SK-N-SH (cell line): ENCODE measurements at regions not wholly inside any gene's neighbourhood (a gene's known extent, or its start where the extent isn't known, plus 50 kb on each side); places are given as distances from the start of the nearest gene placed in this dataset.

Experiments
- CTCF ChIA-PET: fragments of 300-600, 350-600 bp; formaldehyde crosslinking; extraction: SDS; loops from one replicate; lab custom pipeline; 2021; lab: Yijun Ruan, JAX
- POLR2A ChIA-PET: fragments of 350-600 bp; sonication (Branson Sonifier 250); formaldehyde crosslinking; extraction: SDS; loops from one replicate; lab custom pipeline; 2020; ENCODE audit warnings: antibody characterized with exemption, inconsistent platforms; lab: Yijun Ruan, JAX
- DNase-seq: peaks from one replicate; pipeline ENCODE4 v3.0.0; 2012
- H2AFZ ChIP-seq: fragments of 200-600 bp; sonication (generic); 2 replicates; pipeline ENCODE4 v1.8.1; 2016; ENCODE audit warnings: antibody characterized with exemption, mild to moderate bottlenecking, low read depth
- H3F3A ChIP-seq: fragments of 200-600 bp; sonication (generic); replicated peaks from 2 replicates; pipeline ENCODE3; 2016; ENCODE audit warnings: antibody characterized with exemption, mild to moderate bottlenecking; ENCODE audit not compliant: insufficient read depth
- H3K27ac ChIP-seq, 2 experiments: fragments of 200-500 bp in 1 of 2; fragments of 200-600 bp in 1 of 2; sonication (Bioruptor generic) in 1 of 2; sonication (generic), shearing (Covaris generic) in 1 of 2; 2 replicates each; pipeline versions ENCODE4 v1.5.1 to v1.6.1; 2014 to 2016; ENCODE audit warnings: low read depth in 2 of 2, inconsistent platforms in 1 of 2, low read length in 1 of 2, mild to moderate bottlenecking in 1 of 2, mixed read lengths in 1 of 2
- H3K27me3 ChIP-seq: fragments of 200-600 bp; sonication (generic), shearing (Covaris generic); 2 replicates; pipeline ENCODE4 v1.6.1; 2016; ENCODE audit warnings: mixed run types; ENCODE audit not compliant: insufficient read depth
- H3K36me3 ChIP-seq, 2 experiments: fragments of 200-500 bp in 1 of 2; fragments of 200-600 bp in 1 of 2; sonication (Bioruptor generic) in 1 of 2; sonication (generic) in 1 of 2; replicated peaks in 1 of 2; 2 replicates each; pipeline versions ENCODE3 to v1.5.1; 2014 to 2016; ENCODE audit warnings: low read length in 1 of 2, mild to moderate bottlenecking in 1 of 2; ENCODE audit not compliant: insufficient read depth in 2 of 2, control insufficient read depth in 1 of 2
- H3K4me1 ChIP-seq, 2 experiments: fragments of 200-500 bp in 1 of 2; fragments of 200-600 bp in 1 of 2; sonication (Bioruptor generic) in 1 of 2; sonication (generic), shearing (Covaris generic) in 1 of 2; 2 replicates each; pipeline versions ENCODE4 v1.5.1 to v1.6.1; 2014 to 2016; ENCODE audit warnings: low read depth in 1 of 2, low read length in 1 of 2, mixed run types in 1 of 2; ENCODE audit not compliant: insufficient read depth in 2 of 2, control insufficient read depth in 1 of 2
- H3K4me2 ChIP-seq: fragments of 200-600 bp; sonication (generic), shearing (Covaris generic); 2 replicates; pipeline ENCODE4 v1.6.1; 2017; ENCODE audit warnings: mixed run types
- H3K4me3 ChIP-seq, 2 experiments: fragments of 200-500 bp in 1 of 2; fragments of 200-600 bp in 1 of 2; sonication (Bioruptor generic) in 1 of 2; sonication (generic), shearing (Covaris generic) in 1 of 2; 2 replicates each; pipeline versions ENCODE4 v1.5.1 to v1.8.1; 2014 to 2016; ENCODE audit warnings: low read depth in 2 of 2, inconsistent platforms in 1 of 2, low read length in 1 of 2, mild to moderate bottlenecking in 1 of 2, mixed read lengths in 1 of 2, moderate library complexity in 1 of 2
- H3K79me2 ChIP-seq: fragments of 200-600 bp; sonication (generic); 2 replicates; pipeline ENCODE4 v1.8.1; 2017; ENCODE audit warnings: mild to moderate bottlenecking; ENCODE audit not compliant: insufficient read depth
- H3K9ac ChIP-seq: fragments of 200-600 bp; sonication (generic); 2 replicates; pipeline ENCODE4 v1.6.1; 2017; ENCODE audit warnings: mixed run types
- H3K9me2 ChIP-seq: fragments of 200-600 bp; sonication (generic); 2 replicates; pipeline ENCODE4 v1.6.1; 2017; ENCODE audit warnings: mixed run types
- H3K9me3 ChIP-seq: fragments of 200-600 bp; sonication (generic); 2 replicates; pipeline ENCODE4 v1.6.1; 2017; ENCODE audit warnings: mixed run types, mild to moderate bottlenecking, moderate library complexity
- H4K20me1 ChIP-seq: fragments of 200-600 bp; sonication (generic); 2 replicates; pipeline ENCODE4 v1.6.1; 2017; ENCODE audit warnings: mild to moderate bottlenecking, mixed run types; ENCODE audit not compliant: insufficient read depth
- CHD2 ChIP-seq: fragments of 150-350 bp; IDR thresholded peaks from 2 replicates; pipeline ENCODE4 v1.6.1; 2018; ENCODE audit warnings: low read length; ENCODE audit not compliant: partially characterized antibody
- FOSL2 ChIP-seq: IDR thresholded peaks from 2 replicates; pipeline ENCODE4 v1.4.0; 2012; ENCODE audit warnings: low read depth, mild to moderate bottlenecking, moderate library complexity, borderline replicate concordance
- GATA2 ChIP-seq: sonication (generic); formaldehyde crosslinking; IDR thresholded peaks from 2 replicates; pipeline ENCODE4 v1.5.0; 2020; ENCODE audit warnings: mild to moderate bottlenecking, missing genetic modification reagents
- IRF3 ChIP-seq: fragments of 150-350 bp; IDR thresholded peaks from 2 replicates; pipeline ENCODE4 v1.6.1; 2016; ENCODE audit warnings: mild to moderate bottlenecking, low read depth, low read length
- MAX ChIP-seq: IDR thresholded peaks from 2 replicates; pipeline ENCODE4 v1.4.0; 2012; ENCODE audit warnings: low read depth
- RAD21 ChIP-seq: IDR thresholded peaks from 2 replicates; pipeline ENCODE4 v1.6.1; 2012; ENCODE audit warnings: mild to moderate bottlenecking, low read length
- REST ChIP-seq: IDR thresholded peaks from 2 replicates; pipeline ENCODE4 v1.6.1; 2012; ENCODE audit warnings: mild to moderate bottlenecking, low read depth, low read length, moderate library complexity
- RFX5 ChIP-seq: IDR thresholded peaks from 2 replicates; pipeline ENCODE4 v1.6.1; 2012; ENCODE audit warnings: mild to moderate bottlenecking, improper control_type of control experiment, low read length
- RXRA ChIP-seq: IDR thresholded peaks from 2 replicates; pipeline ENCODE4 v1.4.0; 2012; ENCODE audit warnings: low read depth, mild to moderate bottlenecking, borderline replicate concordance
- TAF1 ChIP-seq: IDR thresholded peaks from 2 replicates; pipeline ENCODE4 v1.6.1; 2012; ENCODE audit warnings: low read depth, mild to moderate bottlenecking, low read length, moderate library complexity, borderline replicate concordance
- TCF12 ChIP-seq: IDR thresholded peaks from 2 replicates; pipeline ENCODE4 v1.4.0; 2012
- TEAD4 ChIP-seq: IDR thresholded peaks from 2 replicates; pipeline ENCODE4 v1.4.0; 2012; ENCODE audit warnings: mild to moderate bottlenecking, borderline replicate concordance; ENCODE audit not compliant: insufficient read depth
- USF1 ChIP-seq: IDR thresholded peaks from 2 replicates; pipeline ENCODE4 v1.4.0; 2012; ENCODE audit warnings: low read depth, borderline replicate concordance
- YY1 ChIP-seq: IDR thresholded peaks from 2 replicates; pipeline ENCODE4 v1.4.0; 2012; ENCODE audit warnings: low read depth, mild to moderate bottlenecking
- WGBS: methylation state at CpG from one replicate; pipeline ENCODE4 v1.1.6; 2017; ENCODE audit warnings: low lambda C conversion rate; 5-methylcytosine and 5-hydroxymethylcytosine counted together

GRCh38 chr3:38907426-38907825 is 91.4 kb upstream of the SCN10A start (continued):
- no peak for TF ChIP-seq USF1

GRCh38 chr3:38890426-38890825 is 74.4 kb upstream of the SCN10A start:
- no peaks in the 10 kb centered on the region for H3K79me2 ChIP-seq
- no peak for TF ChIP-seq FOSL2
- TF ChIP-seq CHD2 = no peak
- TF ChIP-seq USF1 = no peak
- TF ChIP-seq GATA2 (CRISPR knock-in tag) = no peak
- TF ChIP-seq MAX = no peak
- TF ChIP-seq YY1 = no peak
- no peak for TF ChIP-seq TCF12
- TF ChIP-seq RXRA = no peak
- no peak for TF ChIP-seq IRF3
- TF ChIP-seq RAD21 = no peak
- TF ChIP-seq RFX5 = no peak
- TF ChIP-seq TEAD4 = no peak
- no peak for TF ChIP-seq REST
- no peak for TF ChIP-seq TAF1
- no peaks in the 10 kb centered on the region for H3F3A ChIP-seq
- DNase-seq = no peak
- no peaks in the 10 kb centered on the region for H3K9me3 ChIP-seq
- WGBS = 17% methylated on average over 4 of the region's 4 CpGs
- no peaks in the 10 kb centered on the region for H3K9me2 ChIP-seq
- no peaks in the 10 kb centered on the region for H3K27me3 ChIP-seq
- no peaks in the 10 kb centered on the region for H3K36me3 ChIP-seq
- no peak overlapping the region for H2AFZ ChIP-seq
- ChIA-PET CTCF (interaction anchor here (0.9 to 1.4 kb wide), 2 partner anchors 40 to 151 kb away, joined by 3 to 4 read pairs; no protein-coding TSS in a partner anchor), POLR2A (no interaction called here)
- no peak overlapping the region for H3K4me2 ChIP-seq
- no peaks in the 10 kb centered on the region for H3K4me1 ChIP-seq
- H3K4me3 ChIP-seq = no peak overlapping the region
- H3K9ac ChIP-seq = no peak overlapping the region
- H3K27ac ChIP-seq = no peak overlapping the region
- H4K20me1 ChIP-seq = no peaks in the 10 kb centered on the region
